ENCODE measurements at regions not wholly inside any gene's neighbourhood (a gene's known extent, or its start where the extent isn't known, plus 50 kb on each side); places are given as distances from the start of the nearest gene placed in this dataset.

DNA sequence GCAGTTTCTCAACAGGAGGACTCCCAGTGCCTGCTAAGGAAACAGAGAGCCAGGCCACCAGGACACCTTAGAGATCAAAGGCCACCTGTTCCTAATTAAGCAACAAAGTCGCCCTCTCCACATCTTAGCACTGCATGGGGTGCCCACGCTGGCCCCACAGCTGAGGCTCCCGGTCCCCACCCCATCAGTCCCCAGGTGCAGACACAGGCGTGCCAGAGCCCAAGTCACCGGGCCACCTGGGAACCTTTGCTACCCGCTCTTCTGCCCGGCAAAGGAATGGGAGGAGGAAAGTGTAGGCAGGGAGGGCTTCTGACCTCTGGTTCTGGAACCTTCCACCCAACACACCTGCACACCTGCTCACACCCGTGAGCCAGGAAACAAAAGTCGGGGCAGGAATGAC, 85.5 kb upstream of the PRR5 start:
- 0 out of 2 replicates have a peak, but pooled peaks cover 3% of the 10 kb centered on the region for H3K9me3 ChIP-seq (replicated peaks; ENCODE audit: control insufficient read depth, insufficient read depth, low read depth, low read length)
- H2AFZ ChIP-seq (ENCODE audit: low read depth, low read length) = no peak overlapping the region
- H3K79me2 ChIP-seq (ENCODE audit: control insufficient read depth, insufficient read depth, low read length) = no peaks in the 10 kb centered on the region
- FAIRE-seq (no peak), ATAC-seq (no peak), DNase-seq (ENCODE audit: extremely low read depth in 1 of 4, low spot score in 3 of 4) (no peak)
- H3K36me3 ChIP-seq (ENCODE audit: control insufficient read depth, insufficient read depth, low read length) = no peaks in the 10 kb centered on the region
- no peak overlapping the region for H3K27ac ChIP-seq (ENCODE audit: extremely low read depth, low read depth, low read length)
- peaks cover 0 to 15% of the 10 kb centered on the region in 2 experiments; a peak in 2 of 5 replicates for H3K27me3 ChIP-seq (ENCODE audit: control insufficient read depth in 2 of 2, insufficient read depth in 2 of 2, low read length in 2 of 2)
- H3K9me1 ChIP-seq (ENCODE audit: control insufficient read depth, insufficient read depth, low read length) = no peaks in the 10 kb centered on the region
- ChIA-PET CTCF (ENCODE audit: low intra/inter-chr PET ratio) (no interaction called here), POLR2A (no interaction called here)
- H3K4me3 ChIP-seq = no peak overlapping the region
- BruUV-seq (replicated peaks) = no TSS peak
- no peak overlapping the region for H3K4me2 ChIP-seq (ENCODE audit: insufficient read depth, low read length)
- H3K4me1 ChIP-seq (replicated peaks in 1 of 2; ENCODE audit: control insufficient read depth in 2 of 2, insufficient read depth in 2 of 2, low read length in 2 of 2) = peaks cover 0 to 16% of the 10 kb centered on the region in 2 experiments; a peak in 2 of 5 replicates
- 16% methylated on average over 9 of the region's 9 CpGs for WGBS (ENCODE audit: insufficient coverage, low coverage, missing lambda C conversion rate)
- H4K20me1 ChIP-seq (replicated peaks; ENCODE audit: control insufficient read depth, insufficient read depth, low read length) = no peaks in the 10 kb centered on the region
- H3K9ac ChIP-seq (ENCODE audit: insufficient read depth in 1 of 2, low read depth in 2 of 2, low read length in 2 of 2) = no peak overlapping the region
- intact Hi-C loops (cut with micrococcal nuclease) = no loop called here
- in situ Hi-C loops (cut with MboI) = no loop called here
- TF ChIP-seq ZBTB7A (IDR thresholded peaks at IDR 0.05; ENCODE audit: borderline replicate concordance, control insufficient read depth, low read depth, low read length) (no peak), ILK (tag; IDR thresholded peaks at IDR 0.05; ENCODE audit: borderline replicate concordance, low read depth) (no peak), HIVEP1 (CRISPR knock-in tag; IDR thresholded peaks at IDR 0.05) (no peak), EWSR1 (IDR thresholded peaks at IDR 0.05; ENCODE audit: borderline replicate concordance, low read depth, partially characterized antibody) (no peak), MTF1 (CRISPR knock-in tag; IDR thresholded peaks at IDR 0.05; ENCODE audit: borderline replicate concordance) (no peak), KDM5B (IDR thresholded peaks at IDR 0.05; ENCODE audit: insufficient replicate concordance, low read depth, low read length) (no peak), ZNF263 (CRISPR knock-in tag; IDR thresholded peaks at IDR 0.05; ENCODE audit: borderline replicate concordance) (no peak)
- TF ChIP-seq, protein P1, sequence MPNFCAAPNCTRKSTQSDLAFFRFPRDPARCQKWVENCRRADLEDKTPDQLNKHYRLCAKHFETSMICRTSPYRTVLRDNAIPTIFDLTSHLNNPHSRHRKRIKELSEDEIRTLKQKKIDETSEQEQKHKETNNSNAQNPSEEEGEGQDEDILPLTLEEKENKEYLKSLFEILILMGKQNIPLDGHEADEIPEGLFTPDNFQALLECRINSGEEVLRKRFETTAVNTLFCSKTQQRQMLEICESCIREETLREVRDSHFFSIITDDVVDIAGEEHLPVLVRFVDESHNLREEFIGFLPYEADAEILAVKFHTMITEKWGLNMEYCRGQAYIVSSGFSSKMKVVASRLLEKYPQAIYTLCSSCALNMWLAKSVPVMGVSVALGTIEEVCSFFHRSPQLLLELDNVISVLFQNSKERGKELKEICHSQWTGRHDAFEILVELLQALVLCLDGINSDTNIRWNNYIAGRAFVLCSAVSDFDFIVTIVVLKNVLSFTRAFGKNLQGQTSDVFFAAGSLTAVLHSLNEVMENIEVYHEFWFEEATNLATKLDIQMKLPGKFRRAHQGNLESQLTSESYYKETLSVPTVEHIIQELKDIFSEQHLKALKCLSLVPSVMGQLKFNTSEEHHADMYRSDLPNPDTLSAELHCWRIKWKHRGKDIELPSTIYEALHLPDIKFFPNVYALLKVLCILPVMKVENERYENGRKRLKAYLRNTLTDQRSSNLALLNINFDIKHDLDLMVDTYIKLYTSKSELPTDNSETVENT (CRISPR knock-in tag; IDR thresholded peaks at IDR 0.05) = no peak
- TF ChIP-seq, protein P2, sequence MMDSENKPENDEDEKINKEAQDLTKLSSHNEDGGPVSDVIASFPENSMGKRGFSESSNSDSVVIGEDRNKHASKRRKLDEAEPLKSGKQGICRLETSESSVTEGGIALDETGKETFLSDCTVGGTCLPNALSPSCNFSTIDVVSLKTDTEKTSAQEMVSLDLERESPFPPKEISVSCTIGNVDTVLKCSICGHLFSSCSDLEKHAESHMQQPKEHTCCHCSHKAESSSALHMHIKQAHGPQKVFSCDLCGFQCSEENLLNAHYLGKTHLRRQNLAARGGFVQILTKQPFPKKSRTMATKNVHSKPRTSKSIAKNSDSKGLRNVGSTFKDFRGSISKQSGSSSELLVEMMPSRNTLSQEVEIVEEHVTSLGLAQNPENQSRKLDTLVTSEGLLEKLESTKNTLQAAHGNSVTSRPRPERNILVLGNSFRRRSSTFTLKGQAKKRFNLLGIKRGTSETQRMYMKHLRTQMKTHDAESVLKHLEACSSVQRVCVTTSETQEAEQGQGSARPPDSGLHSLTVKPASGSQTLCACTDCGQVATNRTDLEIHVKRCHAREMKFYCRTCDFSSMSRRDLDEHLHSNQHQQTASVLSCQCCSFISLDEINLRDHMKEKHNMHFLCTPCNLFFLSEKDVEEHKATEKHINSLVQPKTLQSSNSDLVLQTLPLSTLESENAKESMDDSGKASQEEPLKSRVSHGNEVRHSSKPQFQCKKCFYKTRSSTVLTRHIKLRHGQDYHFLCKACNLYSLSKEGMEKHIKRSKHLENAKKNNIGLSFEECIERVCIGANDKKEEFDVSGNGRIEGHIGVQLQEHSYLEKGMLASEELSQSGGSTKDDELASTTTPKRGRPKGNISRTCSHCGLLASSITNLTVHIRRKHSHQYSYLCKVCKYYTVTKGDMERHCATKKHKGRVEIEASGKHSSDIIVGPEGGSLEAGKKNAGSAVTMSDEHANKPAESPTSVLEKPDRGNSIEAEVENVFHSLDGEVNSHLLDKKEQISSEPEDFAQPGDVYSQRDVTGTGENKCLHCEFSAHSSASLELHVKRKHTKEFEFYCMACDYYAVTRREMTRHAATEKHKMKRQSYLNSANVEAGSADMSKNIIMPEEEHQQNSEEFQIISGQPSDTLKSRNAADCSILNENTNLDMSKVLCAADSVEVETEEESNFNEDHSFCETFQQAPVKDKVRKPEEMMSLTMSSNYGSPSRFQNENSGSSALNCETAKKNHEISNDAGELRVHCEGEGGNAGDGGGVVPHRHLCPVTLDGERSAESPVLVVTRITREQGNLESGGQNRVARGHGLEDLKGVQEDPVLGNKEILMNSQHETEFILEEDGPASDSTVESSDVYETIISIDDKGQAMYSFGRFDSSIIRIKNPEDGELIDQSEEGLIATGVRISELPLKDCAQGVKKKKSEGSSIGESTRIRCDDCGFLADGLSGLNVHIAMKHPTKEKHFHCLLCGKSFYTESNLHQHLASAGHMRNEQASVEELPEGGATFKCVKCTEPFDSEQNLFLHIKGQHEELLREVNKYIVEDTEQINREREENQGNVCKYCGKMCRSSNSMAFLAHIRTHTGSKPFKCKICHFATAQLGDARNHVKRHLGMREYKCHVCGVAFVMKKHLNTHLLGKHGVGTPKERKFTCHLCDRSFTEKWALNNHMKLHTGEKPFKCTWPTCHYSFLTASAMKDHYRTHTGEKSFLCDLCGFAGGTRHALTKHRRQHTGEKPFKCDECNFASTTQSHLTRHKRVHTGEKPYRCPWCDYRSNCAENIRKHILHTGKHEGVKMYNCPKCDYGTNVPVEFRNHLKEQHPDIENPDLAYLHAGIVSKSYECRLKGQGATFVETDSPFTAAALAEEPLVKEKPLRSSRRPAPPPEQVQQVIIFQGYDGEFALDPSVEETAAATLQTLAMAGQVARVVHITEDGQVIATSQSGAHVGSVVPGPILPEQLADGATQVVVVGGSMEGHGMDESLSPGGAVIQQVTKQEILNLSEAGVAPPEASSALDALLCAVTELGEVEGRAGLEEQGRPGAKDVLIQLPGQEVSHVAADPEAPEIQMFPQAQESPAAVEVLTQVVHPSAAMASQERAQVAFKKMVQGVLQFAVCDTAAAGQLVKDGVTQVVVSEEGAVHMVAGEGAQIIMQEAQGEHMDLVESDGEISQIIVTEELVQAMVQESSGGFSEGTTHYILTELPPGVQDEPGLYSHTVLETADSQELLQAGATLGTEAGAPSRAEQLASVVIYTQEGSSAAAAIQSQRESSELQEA (IDR thresholded peaks at IDR 0.05; ENCODE audit: low read depth) = no peak
- TF ChIP-seq, protein P3, sequence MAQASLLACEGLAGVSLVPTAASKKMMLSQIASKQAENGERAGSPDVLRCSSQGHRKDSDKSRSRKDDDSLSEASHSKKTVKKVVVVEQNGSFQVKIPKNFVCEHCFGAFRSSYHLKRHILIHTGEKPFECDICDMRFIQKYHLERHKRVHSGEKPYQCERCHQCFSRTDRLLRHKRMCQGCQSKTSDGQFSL (CRISPR knock-in tag; IDR thresholded peaks at IDR 0.05) = no peak
- TF ChIP-seq, protein P3 (tag; IDR thresholded peaks at IDR 0.05) = no peak

Data from K562 (cell line).